GM19455 (cell line): ENCODE measurements at regions not wholly inside any gene's neighbourhood (a gene's known extent, or its start where the extent isn't known, plus 50 kb on each side); places are given as distances from the start of the nearest gene placed in this dataset.

Source experiments
- ATAC-seq: cut with Tn5 transposase; IDR thresholded peaks from one replicate; pipeline ENCODE4 v1.9.1; 2021; ENCODE audit not compliant: unreplicated experiment

DNA sequence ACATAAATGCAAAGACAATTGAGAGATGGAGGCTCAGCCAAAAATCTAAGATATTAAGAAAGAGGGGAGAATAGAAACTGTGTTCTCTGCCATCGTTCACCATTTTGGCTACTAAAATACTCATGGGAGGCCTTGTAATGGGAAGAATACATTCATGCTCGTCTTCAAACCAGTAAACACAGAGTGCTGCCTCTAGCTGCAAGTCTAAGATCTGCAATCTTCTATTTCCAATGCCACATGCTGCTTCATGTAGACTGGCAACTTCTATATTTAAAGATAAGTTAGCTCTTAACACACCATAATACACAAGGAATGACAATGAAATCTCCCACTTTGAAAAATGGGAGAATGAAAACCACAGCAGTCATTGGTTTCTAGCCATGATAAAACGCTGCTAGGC lies 387.3 kb downstream of the HS3ST3B1 start:
- no peak for ATAC-seq

- ATAC-seq: no peak
Measured at GRCh38 chr17:14672830-14673229, 371.9 kb downstream of the HS3ST3B1 start.

DNA sequence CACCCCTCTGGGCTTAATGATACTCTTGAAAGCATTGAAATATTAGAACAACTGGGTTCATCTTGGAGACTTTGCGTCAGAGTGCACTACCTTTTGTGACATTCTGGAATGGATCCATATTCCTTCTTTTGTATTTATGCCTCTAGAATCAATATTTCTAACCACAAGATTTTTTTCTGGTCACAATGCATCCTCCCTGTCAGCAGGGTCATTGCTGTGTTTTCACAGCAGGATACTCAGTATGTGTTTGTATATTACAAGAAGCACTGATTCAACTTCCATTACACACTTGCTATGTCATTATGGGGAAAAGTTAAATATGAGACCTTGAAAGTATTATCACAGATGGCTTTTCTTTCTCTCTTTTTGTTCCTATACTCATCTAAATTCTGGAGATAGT lies 370.0 kb downstream of the HS3ST3B1 start:
- ATAC-seq: no peak

DNA sequence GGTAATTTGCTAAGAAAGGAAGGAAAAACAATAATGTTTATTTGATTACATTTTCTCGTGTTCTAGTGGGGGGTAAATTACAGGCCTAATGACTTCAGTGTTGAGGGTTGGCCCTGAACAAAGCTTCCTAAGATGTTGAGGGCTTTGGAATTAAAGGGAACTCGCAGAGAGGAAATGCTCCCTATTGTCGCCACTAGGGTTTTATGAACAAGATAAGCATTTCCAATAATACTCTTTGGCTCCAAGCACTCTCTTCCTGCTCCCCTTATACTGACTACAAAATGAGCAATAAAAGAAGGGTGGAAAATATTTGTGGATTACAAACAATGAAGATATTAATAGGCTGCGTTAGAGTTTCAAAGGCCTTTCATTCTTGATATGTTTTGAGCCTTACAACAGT lies 363.6 kb downstream of the HS3ST3B1 start:
- ATAC-seq: no peak

GRCh38 chr17:14641117-14641516 lies 340.2 kb downstream of the HS3ST3B1 start:
- ATAC-seq: no peak

DNA sequence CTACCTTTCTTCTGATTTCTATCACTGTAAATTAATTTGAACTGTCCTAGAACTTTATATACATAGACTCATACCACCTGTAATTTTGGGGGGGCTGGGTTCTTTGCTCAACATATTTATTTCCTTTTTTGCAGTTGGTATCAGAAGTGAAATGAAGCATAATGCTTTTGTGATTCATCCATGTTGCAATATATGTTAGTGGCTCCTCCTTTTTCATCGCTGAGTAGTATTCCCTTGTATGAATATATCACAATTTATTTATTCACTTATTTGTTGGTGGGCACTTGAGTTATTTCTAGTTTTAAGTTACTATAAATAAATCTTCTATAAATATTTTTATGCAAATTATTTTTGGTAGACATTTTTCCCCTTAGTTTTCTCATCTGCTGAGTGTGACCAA lies 336.4 kb downstream of the HS3ST3B1 start:
- ATAC-seq: no peak

DNA sequence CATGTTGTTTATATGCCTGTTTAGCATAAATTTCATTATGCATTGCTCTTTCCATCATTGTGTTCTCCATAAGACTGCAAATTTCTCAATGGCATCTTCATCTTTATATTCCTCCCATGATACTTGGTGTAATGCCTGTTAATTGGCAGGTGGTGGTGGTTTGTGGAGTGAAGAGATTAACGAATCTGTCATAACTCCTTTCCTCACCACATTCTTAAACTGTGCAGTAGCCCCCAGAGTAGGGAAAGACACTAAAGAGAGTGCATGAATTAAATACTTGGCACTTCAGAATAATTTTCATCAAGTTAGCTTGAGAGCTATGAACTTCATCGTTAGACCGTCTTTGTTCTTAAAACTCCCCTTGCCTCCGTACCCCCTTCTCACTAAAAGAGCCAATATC lies 329.7 kb downstream of the HS3ST3B1 start:
- ATAC-seq: no peak

- no peak for ATAC-seq
Measured at GRCh38 chr17:14630046-14630445, 329.2 kb downstream of the HS3ST3B1 start.

DNA sequence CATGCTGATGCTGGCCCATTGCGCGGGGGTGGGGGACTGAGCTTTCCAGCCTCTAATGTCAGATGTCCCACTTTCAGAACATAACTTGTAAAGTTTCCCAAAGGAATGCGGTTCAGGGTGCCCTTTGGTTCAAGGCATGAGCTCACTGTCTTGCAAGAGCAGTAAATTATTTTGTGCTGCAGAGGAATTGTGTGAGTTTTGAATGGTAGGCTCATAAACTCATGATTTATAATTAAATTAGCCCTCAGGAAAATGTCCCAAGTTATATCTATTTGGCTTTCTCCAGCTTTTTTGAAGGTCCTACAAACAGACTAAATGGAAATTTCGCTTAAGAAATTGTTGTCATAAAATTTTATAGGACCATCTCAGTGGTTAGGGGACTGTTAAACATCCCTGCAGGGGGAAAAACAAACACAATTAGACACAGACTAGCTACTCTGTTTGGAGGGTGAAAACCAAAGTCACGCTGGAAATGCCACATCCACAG lies 321.8 kb downstream of the HS3ST3B1 start:
- no peak for ATAC-seq

DNA sequence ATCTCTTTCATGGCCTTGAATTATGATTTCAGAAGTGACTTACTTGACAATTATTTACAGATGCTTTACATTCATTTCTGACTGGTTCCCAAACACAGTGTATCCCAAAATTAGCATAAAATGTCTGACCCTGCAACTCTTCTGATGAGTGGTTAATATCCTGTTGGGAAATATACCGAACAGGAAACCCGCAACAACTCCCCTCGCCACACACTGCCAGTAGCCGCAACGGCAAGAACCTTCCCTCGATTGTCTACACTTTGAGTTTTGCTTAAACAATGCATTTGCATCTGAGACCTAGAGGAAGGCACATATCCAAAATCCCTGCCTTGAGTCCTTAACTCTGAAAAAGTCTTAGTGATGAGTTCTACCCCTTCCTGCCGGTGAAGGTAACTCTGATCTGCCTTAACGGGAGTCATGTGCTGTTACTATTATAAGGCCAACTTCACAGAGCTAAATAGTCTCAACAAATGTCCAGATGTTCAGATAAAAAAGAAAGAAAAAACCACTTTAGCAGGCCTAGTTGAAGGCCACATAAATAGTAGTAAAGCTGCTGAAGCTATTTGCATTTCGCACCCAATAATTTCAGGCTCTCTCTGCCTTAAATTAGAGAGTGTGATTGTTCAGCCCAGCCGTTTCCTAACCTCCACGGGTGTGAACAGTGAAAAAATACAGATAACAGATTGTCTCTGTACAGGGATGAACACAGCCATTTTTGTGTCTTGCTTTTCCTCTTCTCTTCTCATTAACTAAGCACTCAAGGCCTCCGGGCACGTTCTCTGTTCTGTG lies 321.1 kb downstream of the HS3ST3B1 start:
- no peak for ATAC-seq

- ATAC-seq: no peak
Measured at GRCh38 chr17:14619821-14620220, 318.9 kb downstream of the HS3ST3B1 start.

DNA sequence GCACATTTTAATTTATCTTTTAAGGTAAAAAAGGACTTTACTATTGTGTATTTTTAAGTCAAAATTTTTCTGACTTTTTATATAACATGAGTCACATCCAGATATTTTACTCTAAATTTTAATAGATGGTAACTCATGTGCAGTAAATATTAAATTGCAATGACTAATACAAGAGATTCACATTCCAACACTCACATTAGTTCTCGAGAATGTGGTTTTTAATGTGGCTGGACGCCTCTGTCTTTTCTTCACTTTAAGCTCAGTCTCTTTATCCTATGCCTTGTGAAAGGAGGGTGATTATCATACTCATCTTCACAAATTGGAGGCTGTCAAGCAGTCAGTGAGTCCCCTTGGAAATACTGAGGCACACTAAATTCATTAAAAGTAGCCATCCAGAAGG lies 315.6 kb downstream of the HS3ST3B1 start:
- ATAC-seq: no peak

DNA sequence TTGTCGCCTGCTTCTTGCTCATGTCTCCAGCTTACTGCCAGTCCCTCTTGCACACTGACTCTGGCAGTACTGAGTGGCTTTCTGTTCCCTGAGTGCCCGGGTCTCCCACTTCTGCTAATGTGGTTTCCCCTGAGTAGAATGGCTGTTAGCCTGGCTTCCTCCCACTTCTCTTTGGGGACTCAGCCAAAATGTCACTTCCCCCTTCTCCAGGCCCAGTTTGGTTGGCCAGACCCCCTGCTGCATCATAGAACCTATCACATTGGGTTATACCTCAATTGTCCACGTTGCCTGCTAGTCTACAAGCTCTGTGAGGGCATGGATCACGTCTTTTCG lies 304.4 kb downstream of the HS3ST3B1 start:
- ATAC-seq: no peak

DNA sequence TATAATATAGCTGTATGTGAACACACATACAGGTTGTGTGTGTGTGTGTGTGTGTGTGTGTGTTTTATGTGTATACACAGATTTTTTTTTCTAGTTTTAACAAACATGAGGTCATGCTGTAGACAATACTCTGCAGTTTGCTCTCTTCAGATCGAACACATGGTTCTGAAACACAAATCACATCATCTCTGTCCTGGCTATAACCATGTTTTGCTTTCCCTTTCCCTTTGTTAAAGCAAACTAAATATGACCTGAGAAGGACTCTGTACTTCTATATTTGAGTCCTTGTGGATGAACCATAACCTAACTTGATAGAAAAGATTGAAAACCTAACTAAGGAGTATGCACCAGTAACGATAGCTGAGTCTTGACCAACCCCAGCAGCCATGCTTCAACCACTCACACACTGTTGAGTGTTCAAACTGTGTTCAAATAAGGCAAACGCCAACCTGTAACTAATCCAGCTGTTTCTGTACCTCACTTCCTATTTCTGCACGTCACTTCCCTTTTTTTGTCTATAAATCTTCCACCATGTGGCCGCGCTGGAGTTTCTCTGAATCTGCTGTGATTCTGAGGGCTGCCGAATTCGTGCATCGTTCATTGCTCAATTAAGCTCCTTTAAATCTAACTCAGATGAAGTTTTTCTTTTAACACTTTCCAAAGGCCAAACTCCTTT lies 303.8 kb downstream of the HS3ST3B1 start:
- ATAC-seq: no peak

GRCh38 chr17:14596224-14596623 lies 295.3 kb downstream of the HS3ST3B1 start:
- no peak for ATAC-seq

GRCh38 chr17:14595656-14596055 lies 294.8 kb downstream of the HS3ST3B1 start:
- no peak for ATAC-seq

DNA sequence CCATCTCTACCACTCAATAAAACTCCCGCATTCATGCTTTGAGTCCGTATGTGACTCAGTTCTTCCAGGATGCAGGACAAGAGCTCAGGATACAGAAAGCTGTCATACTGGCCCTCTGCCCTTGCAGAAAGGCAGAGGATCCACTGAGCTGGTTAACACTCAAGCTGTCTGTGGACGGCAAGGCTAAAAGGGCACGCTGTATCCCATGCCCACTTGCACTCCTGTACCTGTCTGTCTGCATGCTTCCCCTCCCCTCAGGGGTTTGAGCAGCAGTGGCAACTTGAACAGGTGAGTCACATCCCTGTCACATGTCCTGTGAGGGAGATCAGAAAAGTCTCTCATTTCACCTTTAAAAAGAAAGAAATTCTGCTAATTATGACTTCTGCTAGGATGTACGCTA lies 293.8 kb downstream of the HS3ST3B1 start:
- no peak for ATAC-seq

GRCh38 chr17:14593956-14594355 lies 293.1 kb downstream of the HS3ST3B1 start:
- no peak for ATAC-seq

GRCh38 chr17:14590459-14591250 lies 289.8 kb downstream of the HS3ST3B1 start:
- no peak for ATAC-seq

- ATAC-seq: no peak
Measured at GRCh38 chr17:14585099-14585498, 284.2 kb downstream of the HS3ST3B1 start.

DNA sequence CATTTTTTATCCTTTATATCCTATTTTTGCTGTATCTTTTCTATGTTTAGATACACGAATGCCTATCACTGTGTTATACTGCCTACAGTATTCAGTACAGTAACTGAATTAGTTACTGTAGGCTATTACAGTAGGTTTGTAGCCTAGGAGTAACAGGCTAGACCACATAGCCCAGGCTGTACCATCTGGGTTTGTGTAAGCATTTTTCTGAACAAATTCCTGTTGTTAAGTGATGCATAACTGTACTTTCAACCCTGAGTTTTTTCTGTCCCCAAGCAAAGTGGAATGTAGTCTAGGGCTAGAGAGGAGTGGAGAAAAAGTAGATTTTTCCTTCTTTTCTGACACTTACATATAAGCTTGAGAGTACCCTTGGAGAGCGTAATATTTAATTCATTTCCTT lies 282.1 kb downstream of the HS3ST3B1 start:
- ATAC-seq: no peak
